ENCODE measurements at regions not wholly inside any gene's neighbourhood (a gene's known extent, or its start where the extent isn't known, plus 50 kb on each side); places are given as distances from the start of the nearest gene placed in this dataset.

DNA sequence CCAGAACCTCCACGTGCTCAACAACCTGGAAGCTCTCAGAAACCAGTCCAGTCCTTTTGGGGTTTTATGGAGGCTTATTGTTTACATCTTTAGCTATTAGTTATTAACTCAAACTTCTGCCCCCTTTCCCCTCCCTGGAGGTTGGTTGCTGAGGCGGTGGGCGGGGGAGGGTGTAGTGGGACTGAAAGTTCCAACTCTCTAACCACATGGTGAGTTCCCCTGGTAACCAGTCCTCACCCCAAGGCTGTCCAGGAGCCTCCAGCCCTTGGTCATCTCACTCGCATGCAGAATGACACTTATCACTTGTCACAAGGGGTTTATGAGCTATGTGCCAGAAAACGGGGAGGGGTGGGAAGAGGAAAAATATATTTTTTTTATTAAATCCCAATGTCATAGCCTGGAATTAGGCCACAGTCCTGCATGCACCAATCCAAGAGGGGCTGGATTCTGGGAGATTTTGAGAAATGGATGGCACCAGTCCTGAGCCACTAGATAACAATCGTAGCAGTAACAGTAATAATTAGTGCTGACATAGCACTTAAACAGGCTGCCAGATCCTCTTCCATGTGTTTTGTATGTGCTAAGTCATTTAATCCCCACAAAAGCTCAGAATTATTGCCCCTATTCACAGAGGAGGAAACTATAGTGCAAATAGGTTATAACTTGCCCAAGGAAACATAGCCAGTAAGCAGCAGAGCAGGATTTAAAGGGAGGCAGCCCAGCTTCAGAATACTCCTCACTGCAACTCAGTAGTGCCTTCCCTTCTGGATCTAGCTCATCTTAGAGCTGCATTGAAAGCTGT is 85.7 kb downstream of the CRYGS start:
- no peaks in the 10 kb centered on the region for H3K27me3 ChIP-seq (ENCODE audit: insufficient read depth, poor library complexity, severe bottlenecking)
- DNase-seq (ENCODE audit: low read depth in 1 of 2, low spot score in 1 of 2) = no peak
- TF ChIP-seq GABPA (IDR thresholded peaks at IDR 0.05; ENCODE audit: low read depth) (no peak), SPI1 (IDR thresholded peaks at IDR 0.05; ENCODE audit: borderline replicate concordance, low read depth) (no peak), REST (IDR thresholded peaks at IDR 0.05; ENCODE audit: insufficient replicate concordance, low read depth) (no peak), POLR2AphosphoS5 (IDR thresholded peaks at IDR 0.05; ENCODE audit: low read depth) (no peak)
- TF ChIP-seq, protein P1, sequence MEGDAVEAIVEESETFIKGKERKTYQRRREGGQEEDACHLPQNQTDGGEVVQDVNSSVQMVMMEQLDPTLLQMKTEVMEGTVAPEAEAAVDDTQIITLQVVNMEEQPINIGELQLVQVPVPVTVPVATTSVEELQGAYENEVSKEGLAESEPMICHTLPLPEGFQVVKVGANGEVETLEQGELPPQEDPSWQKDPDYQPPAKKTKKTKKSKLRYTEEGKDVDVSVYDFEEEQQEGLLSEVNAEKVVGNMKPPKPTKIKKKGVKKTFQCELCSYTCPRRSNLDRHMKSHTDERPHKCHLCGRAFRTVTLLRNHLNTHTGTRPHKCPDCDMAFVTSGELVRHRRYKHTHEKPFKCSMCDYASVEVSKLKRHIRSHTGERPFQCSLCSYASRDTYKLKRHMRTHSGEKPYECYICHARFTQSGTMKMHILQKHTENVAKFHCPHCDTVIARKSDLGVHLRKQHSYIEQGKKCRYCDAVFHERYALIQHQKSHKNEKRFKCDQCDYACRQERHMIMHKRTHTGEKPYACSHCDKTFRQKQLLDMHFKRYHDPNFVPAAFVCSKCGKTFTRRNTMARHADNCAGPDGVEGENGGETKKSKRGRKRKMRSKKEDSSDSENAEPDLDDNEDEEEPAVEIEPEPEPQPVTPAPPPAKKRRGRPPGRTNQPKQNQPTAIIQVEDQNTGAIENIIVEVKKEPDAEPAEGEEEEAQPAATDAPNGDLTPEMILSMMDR (IDR thresholded peaks at IDR 0.05; ENCODE audit: insufficient read depth, low read length) = no peak
- H3K27ac ChIP-seq (replicated peaks) = no peak overlapping the region
- H3K4me3 ChIP-seq (replicated peaks; ENCODE audit: insufficient read depth, low read length) = no peak overlapping the region

- no peaks in the 10 kb centered on the region for H3K27me3 ChIP-seq (ENCODE audit: insufficient read depth, poor library complexity, severe bottlenecking)
- no peak for DNase-seq (ENCODE audit: low read depth in 1 of 2, low spot score in 1 of 2)
- TF ChIP-seq SPI1 (IDR thresholded peaks at IDR 0.05; ENCODE audit: borderline replicate concordance, low read depth) (no peak), REST (IDR thresholded peaks at IDR 0.05; ENCODE audit: insufficient replicate concordance, low read depth) (no peak)
- TF ChIP-seq, protein P1 (IDR thresholded peaks at IDR 0.05; ENCODE audit: insufficient read depth, low read length) = no peak
Measured at GRCh38 chr3:186457236-186457635, 86.9 kb downstream of the CRYGS start.

DNA sequence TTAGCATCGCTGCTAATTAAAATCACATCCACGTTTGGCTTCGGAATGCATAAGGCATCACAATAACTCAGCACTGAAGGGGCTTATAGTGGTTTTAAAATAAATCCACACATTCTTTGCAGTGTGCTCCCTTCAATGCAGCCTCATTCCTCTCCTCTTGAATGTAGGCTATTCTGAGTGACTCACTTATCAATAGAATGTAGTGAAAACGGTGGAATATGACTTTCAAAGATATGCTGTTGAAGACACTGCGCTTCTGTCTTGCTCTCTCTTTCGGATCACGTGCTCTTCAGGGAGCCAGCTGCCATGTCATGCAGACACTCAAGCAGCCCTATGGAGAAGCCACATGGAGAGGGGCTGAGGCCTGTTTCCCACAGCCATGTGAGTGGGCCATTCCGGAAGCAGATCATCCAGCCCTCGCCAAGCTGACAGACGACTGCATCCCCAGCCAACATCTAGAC is 87.4 kb downstream of the CRYGS start:
- H3K4me3 ChIP-seq (replicated peaks; ENCODE audit: insufficient read depth, low read length) = no peak overlapping the region
- H3K27ac ChIP-seq (replicated peaks) = no peak overlapping the region
- TF ChIP-seq GABPA (IDR thresholded peaks at IDR 0.05; ENCODE audit: low read depth) = no peak
- TF ChIP-seq, protein P1 (IDR thresholded peaks at IDR 0.05; ENCODE audit: insufficient read depth, low read length) = no peak
- no peak for TF ChIP-seq SPI1 (IDR thresholded peaks at IDR 0.05; ENCODE audit: borderline replicate concordance, low read depth)
- no peak for TF ChIP-seq REST (IDR thresholded peaks at IDR 0.05; ENCODE audit: insufficient replicate concordance, low read depth)
- TF ChIP-seq POLR2AphosphoS5 (IDR thresholded peaks at IDR 0.05; ENCODE audit: low read depth) = no peak
- no peaks in the 10 kb centered on the region for H3K27me3 ChIP-seq (ENCODE audit: insufficient read depth, poor library complexity, severe bottlenecking)
- no peak for DNase-seq (ENCODE audit: low read depth in 1 of 2, low spot score in 1 of 2)

More at GRCh38 chr3:186457236-186457635, 86.9 kb downstream of the CRYGS start:
- Histone ChIP-seq H3K27ac (replicated peaks) (no peak overlapping the region), H3K4me3 (replicated peaks; ENCODE audit: insufficient read depth, low read length) (no peak overlapping the region)

Measured in HL-60 (cell line).